ENCODE measurements at regions not wholly inside any gene's neighbourhood (a gene's known extent, or its start where the extent isn't known, plus 50 kb on each side); places are given as distances from the start of the nearest gene placed in this dataset.
A peak's percentile ranks its signal among the peaks of the same experiment; 100 is the strongest.

DNA sequence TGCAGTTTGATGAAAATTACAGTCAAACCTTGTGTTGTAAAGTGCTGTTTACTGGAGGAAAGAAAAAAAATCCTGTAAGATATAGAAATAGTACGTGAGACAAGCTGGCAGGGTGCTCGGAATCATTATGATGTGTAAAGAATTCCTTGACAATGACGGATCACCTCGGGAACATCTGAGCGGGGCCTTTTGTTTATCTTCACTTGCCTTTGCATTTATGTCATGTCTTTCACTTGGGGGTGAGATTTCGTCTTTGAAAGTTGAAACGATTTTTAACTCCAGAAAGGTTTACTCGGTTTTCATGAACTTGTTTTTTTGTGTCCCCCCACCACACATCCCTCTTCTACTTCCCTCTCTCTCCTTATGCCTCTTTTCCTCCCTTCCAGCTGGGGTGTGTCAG lies 128.3 kb upstream of the VEPH1 start:
- DNase-seq (ENCODE audit: low read depth in 3 of 3), result no peak

DNA sequence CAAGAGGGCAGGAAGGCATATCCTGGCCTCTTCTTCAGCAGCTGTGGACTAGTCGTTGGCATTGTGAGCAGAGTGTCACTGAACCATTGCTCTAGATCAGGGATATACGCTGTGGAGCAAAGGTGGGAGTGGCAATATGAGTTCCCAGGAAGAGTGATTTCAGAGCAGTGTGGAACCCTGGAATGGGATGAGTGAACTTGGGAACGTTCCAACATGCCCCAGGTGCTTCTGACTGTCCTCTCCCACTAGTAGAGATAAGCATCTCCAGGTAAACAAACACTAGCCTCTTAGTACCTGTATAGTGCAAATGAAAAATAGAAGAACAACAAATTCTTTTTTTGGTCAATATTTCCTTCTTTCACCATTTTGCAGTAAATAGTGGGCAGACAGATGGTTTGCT lies 123.6 kb upstream of the VEPH1 start:
- no peak for DNase-seq (ENCODE audit: low read depth in 3 of 3)

DNA sequence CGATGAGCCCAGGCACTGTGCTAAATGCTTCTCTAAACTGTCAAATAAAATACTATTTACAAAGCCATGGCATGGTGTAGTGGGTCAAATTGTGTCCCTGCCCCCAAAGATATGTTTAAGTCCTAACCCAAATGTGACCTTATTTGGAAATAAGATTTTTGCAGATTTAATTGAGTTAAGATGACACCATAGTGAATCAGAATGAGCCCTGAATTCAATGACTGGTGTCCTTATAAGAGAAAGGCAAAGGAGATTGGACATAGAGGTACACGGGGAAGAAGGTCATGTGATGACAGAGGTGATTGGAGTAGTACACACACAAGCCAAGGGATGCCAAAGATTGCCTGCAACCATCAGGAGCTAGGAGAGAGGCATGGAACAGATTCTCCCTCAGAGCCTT lies 121.6 kb upstream of the VEPH1 start:
- DNase-seq (ENCODE audit: low read depth in 3 of 3), result no peak

DNA sequence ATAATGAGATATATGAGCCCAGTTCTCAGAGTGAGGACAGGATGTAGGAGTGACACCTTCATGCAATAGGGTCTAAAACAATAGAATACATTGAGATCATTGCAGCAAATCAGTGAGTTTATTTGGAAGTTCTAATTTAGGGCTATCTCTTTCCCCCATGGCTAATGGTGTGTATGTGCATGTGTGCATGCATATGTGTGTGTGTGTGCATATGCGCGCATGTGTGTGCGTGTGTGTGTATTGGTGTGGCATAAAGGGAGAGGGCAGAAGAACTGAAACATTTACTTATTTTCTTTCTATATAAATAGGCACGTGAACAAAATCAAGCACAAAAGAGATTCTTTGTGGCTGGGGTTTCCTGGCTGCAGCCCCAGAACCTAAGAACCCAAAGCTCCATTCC lies 115.7 kb upstream of the VEPH1 start:
- DNase-seq (ENCODE audit: low read depth in 3 of 3), result no peak

DNA sequence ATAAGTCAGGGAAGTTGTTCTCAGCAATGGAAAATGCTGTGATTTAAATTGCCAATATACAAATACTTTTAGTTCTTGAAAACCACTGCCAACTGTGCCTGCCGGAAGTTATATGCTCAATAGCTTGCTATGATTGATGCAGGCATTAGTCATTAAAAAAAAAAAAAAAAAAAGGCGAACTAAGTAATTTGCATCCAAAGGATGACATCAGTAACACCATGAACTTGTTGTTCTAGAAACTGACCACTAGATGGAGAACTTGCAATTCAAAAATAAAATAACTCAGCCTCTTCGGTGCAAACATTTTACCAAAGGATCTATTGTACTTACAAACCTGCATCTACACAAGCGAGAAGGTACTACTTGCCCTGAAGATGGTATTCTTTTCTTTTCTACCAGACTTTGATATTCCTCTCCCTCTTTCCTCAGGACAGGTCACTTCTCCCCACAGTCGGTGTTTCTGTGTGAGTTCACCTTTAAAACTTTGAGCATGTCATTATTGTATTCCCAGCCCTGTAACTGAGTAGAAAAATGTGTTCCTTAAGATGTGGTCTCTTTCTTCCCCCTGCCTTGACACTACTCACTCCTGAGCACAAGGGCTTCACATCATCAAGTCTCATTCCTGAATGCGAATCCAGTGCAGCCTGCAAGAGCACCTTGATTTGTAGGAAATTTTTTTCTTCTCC lies 115.0 kb upstream of the VEPH1 start:
- no peak for DNase-seq (ENCODE audit: low read depth in 3 of 3)

DNA sequence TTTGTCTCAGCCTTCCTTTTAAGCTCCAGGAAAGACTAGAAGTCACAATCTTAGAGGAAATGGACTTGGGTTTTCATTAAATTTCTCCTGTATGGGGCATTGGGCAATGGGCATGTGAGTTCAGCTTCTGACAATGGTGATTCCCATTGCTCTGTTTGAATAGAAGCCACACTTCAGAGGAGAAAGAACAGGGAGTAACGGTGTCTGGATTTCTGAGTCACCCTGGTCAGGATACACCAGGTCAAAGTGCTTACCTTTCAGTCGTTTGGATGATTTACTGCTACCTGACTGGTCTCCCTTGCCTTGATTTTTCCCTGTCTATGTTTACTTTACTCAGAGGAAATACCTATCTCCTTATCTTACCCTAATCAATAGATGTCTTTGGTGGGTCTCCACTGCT lies 111.7 kb upstream of the VEPH1 start:
- no peak for DNase-seq (ENCODE audit: low read depth in 3 of 3)

DNA sequence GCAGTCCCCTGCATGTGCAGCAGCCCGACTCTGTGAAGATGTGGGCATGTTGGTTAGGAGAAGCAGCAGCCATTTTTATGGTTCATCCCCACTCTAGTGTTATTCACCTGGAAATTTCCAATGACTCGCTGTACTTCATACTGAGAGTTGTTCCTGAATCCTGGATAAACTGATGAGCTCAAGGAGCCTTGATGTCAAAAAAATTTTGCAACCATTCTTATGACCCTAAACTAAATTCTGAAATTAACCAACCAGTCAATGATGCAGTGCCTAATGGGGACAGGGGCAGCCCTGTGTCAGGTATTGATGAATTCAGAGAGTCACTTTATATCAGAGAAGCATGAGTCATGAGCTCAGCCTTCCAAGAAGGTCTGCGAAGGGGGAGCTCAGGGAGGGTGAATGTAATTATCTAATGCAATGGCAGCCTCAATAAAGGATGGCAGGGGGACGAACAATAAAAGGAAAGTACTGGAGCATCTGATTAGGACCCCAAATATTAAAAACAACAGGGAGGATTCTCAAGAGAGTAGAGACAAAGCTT lies 108.4 kb upstream of the VEPH1 start:
- no peak for DNase-seq (ENCODE audit: low read depth in 3 of 3)

DNA sequence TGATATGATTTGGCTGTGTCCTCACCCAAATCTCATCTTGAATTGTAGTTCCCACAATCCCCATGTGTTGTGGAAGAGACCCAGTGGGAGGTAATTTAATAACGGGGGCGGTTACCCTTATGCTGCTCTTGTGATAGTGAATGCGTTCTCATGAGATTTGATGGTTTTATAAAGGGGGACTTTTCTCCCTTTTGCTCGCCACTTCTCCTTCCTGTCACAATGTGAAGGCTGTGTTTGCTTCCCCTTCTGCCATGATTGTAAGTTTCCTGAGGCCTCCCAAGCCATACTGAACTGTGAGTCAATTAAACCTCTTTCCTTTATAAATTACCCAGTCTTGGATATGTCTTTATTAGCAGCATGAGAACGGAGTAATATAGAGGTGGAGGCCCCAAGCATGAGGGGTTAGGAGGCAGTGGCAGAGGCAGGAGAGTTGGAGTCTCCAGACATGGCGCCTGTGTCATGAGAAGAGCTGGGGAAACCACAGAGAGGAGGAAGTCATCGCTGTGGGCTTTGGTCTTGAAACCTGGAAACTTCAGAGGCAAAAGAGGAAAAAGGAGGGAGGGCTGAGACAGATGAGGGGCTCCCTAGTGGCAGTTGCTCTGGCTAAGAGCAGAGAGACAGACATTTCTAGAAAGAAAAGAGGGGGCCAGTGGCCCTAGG lies 107.8 kb upstream of the VEPH1 start:
- DNase-seq (ENCODE audit: low read depth in 3 of 3), result no peak

DNA sequence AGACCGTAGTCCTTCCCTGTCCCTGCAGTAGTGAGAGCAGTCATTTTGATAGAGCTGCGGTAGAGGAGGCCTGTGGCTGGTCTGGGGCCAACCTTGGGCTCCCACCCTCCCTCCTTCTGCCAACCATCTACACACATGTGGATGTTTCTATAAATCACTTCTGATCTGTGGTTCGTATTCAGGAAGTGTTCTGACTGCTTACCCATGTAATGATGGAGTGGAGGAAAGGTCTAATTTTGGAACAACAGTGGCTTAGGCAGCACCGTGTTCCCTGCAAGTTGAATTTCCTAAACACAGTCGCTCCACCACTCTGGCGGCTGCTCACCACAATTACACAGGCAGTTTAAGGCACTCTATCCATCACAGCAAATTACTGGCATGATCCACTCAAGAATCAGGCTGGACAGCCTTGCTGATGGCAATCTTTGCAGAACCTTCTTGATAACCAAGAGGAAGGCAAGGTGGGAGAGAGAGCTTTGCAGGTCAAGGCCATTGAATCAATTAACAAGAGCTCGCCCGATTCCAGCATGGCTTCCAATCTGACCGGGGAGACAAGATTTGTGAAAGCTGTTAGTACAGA lies 104.7 kb upstream of the VEPH1 start:
- DNase-seq (ENCODE audit: low read depth in 3 of 3), result no peak

DNA sequence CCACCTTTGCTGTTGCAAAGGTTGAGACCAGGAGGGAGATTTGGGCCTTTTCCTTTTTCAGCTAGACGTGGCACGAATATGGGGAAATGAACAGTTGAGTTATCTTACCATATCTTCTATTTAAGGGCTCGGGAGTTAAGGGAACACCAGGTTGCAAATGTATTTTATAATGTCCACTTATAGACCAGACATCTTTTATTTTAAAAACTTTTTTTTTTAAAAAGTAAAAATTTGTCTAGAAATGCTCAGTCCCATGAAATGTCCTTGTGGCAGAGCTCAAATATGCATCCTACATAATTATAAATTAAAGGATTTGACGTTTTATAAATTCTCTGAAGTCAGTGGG lies 103.6 kb upstream of the VEPH1 start:
- DNase-seq (ENCODE audit: low read depth in 3 of 3), result no peak

DNA sequence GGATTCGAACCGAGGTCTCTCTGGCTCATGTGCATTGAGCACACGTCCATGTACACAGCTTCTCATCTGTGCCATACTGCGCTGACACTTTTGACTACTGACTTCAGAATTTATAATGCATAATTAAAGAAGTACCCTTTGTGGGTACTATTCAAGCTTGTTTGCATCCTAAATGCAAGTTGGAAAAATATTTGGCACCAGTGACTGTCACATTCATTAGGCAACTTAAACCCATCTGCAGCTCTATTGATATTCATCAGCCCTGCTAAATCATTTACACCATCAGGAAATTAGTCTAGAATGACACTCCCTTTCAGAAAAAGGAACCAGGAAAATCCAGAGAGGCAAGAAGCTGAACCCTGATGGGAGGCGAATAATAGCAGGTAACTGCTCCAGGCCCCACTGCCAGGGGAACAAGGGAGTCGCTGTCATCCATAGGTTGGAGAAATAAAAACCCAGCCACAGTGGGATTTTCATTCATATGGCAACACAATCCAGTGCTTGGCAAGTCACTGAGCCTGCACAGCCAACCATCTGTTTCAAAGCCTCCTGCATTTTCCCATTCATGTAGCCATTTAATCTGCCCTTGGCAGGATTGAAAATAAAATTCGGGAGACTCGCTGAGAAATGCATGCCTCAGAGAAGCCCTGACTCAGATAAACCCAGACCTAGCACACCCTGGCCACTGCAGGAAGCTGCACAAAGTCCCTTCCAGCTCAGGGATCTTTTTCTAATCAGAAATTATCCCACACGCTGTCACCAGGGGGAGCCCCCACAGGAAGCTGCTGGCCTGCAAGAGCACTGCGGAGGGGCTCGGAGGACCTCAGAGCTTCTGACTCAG lies 103.0 kb upstream of the VEPH1 start:
- DNase-seq (ENCODE audit: low read depth in 3 of 3), result peak; percentile 34 to 53 (median 40)

DNA sequence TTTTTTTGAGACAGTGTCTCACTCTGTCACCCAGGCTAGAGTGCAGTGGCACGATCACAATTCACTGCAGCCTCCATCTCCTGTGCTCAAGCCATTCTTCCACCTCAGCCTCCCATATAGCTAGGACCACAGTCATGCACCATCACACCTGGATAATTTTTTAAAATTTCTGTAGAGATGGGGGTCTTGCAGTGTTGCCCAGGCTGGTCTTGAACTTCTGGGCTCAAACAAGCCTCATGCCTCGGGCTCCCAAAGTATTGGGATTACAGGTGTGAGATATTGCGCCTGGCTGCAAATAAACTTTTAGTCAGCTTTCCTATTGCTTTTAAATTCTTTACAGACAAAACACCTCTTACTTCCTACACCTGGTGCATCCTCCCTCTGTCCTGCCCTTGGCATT lies 102.1 kb upstream of the VEPH1 start:
- no peak for DNase-seq (ENCODE audit: low read depth in 3 of 3)

DNA sequence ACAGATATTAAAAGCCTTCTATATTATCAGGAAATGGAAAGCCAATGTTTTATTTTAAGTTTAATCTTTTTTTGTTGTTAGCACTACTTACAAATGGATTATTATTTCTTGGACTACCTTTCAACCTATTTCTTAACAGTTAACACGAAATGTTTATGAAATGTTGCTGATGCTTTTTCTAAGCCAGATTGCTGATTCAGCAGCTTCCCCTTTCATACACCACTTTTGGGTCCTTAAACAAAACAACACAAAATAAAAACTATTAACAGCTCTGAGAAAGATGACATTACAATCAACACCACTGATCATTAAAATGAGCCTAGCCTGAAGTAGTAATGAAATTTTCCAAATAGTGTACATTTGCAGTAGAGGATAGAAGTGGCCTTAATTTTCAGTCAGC lies 99.2 kb upstream of the VEPH1 start:
- no peak for DNase-seq (ENCODE audit: low read depth in 3 of 3)

DNA sequence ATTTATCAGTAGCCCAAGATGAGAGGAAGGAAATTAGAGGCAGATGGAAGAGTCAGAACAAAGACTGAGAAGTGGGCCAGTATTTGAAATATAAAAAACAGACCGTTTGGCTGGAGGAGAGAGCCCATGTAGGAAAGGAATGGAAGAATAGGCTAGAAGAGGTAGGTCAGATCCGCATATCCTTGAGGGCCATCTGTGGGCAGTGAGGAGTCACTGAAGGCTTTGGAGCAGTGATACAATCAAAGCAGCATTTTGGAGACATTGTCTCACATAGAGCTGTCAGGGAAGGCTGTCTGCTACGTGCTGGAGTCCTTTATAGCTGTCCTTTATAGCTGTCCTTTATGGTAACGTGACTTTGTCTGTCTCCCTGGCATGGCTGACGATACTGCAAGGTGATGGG lies 92.0 kb upstream of the VEPH1 start:
- DNase-seq (ENCODE audit: low read depth in 3 of 3), result no peak

DNA sequence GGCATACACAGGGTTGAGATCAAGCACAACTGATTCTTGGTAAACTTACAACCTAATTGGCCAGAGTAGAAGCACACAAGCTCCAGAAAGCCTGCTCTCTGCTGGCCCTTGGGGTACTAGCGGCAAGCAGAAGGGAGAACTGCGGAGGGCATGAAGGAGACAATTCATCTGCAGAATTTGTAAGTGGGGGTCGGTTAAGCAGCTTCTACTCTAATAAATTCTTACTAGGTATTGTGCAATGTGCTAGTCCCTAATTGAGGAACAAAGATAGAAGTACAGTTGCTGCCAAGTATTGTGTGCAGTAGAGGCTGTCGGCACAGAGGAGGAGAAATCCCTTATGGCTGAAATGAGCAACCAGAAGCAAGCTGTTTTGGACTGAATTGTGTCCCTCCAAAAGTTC lies 91.2 kb upstream of the VEPH1 start:
- no peak for DNase-seq (ENCODE audit: low read depth in 3 of 3)

DNA sequence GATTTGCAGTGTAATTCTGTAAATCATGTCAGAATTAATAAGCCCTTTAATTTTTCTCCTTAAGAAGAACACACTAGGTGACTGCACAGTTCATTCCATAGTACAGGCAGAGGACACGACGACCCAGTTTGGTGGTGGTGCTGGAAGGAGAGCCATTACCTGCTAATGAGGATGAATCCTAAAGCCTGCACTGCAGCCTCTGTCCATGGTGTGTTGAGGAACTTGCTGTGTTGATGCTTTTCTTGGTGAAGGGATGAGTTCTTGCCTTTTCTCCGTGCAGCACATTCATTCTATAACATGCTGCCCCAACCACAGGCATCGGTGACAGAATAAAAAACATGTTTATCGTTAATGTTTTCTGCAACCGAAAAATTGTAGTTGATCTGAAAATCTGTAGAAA lies 89.6 kb upstream of the VEPH1 start:
- no peak for DNase-seq (ENCODE audit: low read depth in 3 of 3)

DNA sequence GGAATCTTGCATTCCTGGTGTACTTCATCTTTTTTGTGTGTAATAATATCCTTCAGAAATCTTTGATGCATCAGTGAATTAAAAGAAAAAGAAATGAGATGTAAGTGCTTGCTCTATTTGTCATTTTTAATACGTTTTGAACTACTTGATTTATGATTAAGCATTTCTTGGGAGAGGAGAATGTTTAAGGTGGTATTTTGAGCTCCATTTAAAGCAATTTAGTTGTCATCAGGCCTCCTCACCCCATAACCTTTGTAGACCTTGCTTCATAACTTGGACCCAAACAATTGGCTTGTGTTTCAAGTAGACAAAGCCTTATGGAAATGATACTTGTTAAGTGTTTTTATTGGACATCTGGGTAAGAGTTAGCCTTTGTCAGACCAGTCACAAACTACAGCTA lies 87.1 kb upstream of the VEPH1 start:
- no peak for DNase-seq (ENCODE audit: low read depth in 3 of 3)

DNA sequence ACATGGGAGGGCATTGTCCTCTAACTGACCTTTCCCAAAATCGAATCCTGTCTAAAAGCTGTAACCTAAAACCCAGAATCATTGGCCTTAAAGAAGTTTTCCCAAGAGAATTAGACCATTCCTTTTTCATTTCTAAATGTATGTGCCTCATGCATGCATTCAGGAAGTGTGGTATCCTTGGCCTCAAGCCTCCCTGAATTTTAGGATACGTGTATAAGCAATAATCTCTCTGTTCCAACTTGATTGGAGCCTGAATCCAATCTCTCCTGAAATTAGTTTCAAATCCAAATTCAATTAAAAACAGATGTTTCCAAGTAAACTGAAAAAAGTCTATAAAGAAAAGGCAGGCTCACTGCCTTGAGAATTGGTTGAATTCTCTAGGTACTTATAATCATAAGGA lies 86.0 kb upstream of the VEPH1 start:
- no peak for DNase-seq (ENCODE audit: low read depth in 3 of 3)

DNA sequence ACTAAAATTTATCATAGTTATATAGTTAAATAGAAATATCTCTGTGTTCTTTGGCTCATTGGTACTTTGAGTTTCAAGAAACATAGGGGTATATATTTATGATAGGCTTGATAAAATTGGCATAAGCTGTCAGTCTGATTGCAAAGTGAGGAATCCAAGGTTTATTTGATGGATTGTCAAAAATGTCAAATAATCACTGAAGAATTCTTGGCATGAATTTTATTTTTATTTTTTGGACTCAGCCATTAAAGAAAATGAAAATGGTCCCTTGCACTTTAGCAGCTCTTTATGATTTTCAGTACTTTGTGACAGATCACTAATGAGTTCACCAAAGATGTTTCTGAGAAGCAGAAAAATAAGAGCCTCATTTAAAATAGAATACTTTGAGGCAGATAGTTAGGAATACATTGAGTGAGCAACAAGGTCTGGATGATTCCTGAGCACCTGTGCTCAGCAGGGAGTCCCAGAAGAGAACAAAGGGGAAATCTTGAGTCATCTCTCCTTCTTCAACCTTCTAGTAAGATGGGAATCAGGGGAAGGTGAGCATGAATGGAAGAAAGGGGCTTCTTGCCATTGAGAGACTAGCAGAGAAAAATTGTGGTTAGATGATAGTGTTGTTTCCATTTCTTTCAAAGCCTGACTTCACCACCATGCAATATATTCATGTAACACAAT lies 85.3 kb upstream of the VEPH1 start:
- DNase-seq (ENCODE audit: low read depth in 3 of 3), result no peak

DNA sequence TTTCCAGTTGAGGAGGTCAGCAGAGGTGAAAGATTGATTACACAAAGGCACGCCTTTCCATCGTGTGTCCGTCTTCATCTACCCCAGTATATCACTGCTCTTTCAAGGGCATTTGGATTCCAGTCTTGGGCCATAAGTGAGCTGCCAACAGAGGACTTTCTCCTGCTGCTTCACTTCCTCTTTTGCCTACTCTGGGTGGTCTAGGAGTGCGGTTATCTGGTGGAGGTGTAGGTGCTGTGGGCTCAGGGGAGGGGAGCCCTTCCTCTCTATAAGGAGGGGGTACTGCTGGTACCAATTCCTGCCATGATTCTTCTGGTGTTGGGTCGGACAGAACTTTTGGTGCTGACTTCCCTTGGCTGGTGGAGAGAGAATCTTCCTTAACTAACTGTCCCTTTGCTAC lies 83.1 kb upstream of the VEPH1 start:
- no peak for DNase-seq (ENCODE audit: low read depth in 3 of 3)

DNA sequence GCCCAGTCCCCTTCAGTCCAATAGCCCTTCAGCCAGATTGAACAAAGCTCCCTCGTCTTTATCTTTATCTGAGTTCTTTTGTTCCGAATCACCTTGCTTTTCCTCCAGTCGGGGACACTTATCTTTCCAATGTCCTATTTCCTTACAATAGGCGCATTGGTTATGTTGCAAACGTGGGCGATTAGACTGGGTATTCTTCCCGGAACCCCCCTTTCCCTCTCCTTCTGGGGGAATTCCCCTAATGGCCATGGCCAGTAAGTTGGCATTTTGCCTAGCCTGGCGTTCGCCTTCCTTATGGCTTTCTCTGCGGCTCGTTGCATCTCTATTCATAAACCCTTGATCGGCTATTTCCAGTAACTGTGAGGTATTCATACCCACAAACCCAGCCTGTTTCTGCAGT lies 82.2 kb upstream of the VEPH1 start:
- no peak for DNase-seq (ENCODE audit: low read depth in 3 of 3)

DNA sequence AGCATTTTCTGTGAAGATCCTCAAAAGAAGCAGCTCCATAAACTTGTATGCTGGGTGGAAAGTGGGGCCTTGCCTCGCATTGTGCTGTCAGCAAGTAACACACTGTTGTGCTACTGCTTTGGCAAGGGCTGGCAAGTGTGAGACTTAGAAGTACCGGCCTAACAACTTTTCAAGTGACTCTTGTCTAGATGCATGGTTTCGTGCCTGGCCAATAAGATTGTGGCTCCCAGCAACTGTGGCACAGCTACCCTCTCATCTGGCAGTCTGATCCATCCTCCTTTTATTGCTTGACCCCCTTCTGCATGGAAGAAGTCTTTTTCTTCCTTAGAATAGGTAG lies 79.4 kb upstream of the VEPH1 start:
- no peak for DNase-seq (ENCODE audit: low read depth in 3 of 3)

All from stimulated activated CD4-positive, alpha-beta T cell treated with anti-CD3 and anti-CD28 coated beads, TNF-alpha, amount 100 ng/mL, for 48 hours (primary cell).